ENCODE measurements at regions not wholly inside any gene's neighbourhood (a gene's known extent, or its start where the extent isn't known, plus 50 kb on each side); places are given as distances from the start of the nearest gene placed in this dataset.
A peak's percentile ranks its signal among the peaks of the same experiment; 100 is the strongest.

GRCh38 chr6:23021487-23021886, 452.1 kb downstream of the HDGFL1 start:
- DNase-seq (ENCODE audit: low read depth): no peak

- DNase-seq (ENCODE audit: low read depth): no peak
These were observed 457.9 kb downstream of the HDGFL1 start for GRCh38 chr6:23027281-23027680.

DNA sequence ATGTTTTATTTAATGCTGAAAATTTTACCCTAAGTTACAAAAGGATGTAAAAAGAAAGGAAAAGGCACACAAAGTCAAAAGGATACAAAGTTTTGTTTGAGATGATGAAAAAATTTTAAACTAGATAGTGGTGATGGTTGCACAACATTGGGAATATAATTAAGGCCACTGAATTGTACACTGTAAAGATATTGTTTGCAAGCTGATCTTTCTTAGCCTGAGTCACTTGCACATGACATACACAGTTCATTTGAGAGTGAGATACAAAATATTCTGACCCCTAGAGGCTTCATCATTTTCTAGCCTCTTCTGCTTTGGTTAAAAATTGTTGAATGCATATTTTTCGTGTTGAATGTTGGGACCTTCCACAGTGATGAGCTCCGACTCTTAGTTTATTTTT, 462.6 kb downstream of the HDGFL1 start:
- DNase-seq (ENCODE audit: low read depth): no peak

GRCh38 chr6:23034926-23035325, 465.6 kb downstream of the HDGFL1 start:
- DNase-seq (ENCODE audit: low read depth): no peak

DNA sequence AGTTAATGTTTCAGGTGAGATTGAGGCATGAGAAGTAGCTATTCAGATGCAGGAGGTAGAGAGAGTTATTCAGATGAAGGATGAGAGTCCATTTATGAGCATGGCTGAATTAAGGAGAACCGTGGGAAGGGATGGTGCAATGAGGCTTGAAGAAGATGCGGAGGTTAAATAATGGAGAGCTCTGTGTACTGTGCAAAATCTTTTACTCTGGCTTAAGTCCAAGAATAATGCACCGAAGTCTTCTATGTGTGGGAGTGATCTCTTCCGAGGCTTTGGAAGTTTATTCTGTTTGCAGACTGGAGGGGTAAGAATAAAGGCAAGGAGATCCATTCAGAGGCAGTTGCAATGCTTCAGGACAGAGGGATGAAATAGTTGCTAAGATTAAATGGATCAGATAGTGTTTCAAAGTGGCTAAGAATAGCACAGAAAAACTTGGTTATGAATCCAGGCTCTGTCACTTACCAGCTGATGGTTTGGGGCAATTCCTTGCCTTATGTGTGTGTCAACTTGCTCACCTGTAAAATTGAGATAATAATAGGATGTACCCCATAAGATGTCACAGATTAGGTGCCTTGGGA, 467.1 kb downstream of the HDGFL1 start:
- DNase-seq (ENCODE audit: low read depth): no peak

DNA sequence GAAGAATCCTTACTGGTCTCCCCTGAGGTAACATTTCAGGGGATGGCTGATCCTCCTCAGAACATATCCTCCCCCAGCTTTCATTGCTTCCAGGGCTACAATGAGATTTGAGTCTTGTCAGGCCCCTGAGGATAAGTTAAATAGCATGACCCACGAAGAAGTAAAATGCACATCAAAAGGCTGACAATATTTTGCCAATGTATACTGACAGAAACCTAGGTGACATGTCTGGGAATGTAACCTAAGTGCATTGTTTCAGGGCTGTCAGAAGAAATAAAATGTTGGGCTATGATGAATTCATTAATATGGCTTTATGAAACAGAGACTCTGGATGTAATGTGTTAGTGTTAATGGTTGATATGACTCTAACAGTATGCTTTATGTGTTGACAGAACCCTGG, 471.5 kb downstream of the HDGFL1 start:
- DNase-seq (ENCODE audit: low read depth): no peak

DNA sequence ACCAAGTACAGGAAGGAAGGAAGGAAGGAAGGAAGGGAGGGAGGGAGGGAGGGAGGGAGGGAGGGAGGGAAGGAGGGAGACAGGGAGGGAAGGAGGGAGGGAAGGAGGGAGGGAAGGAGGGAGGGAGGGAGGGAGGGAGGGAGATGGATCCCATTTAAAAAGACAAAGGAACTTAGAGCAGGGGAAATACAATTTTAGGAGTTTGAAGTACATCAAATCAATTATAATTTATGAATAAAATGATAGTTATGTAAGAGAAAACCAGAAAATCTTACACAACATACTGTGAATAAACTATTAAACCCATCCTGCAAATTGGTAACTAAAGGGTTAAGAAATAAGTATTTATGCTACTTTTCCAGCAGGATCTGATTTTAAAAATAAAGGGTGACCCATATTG, 475.9 kb downstream of the HDGFL1 start:
- no peak for DNase-seq (ENCODE audit: low read depth)

- no peak for DNase-seq (ENCODE audit: low read depth)
These were observed 486.2 kb downstream of the HDGFL1 start for GRCh38 chr6:23055523-23055922.

GRCh38 chr6:23073821-23074220, 504.5 kb downstream of the HDGFL1 start:
- DNase-seq (ENCODE audit: low read depth): no peak

DNA sequence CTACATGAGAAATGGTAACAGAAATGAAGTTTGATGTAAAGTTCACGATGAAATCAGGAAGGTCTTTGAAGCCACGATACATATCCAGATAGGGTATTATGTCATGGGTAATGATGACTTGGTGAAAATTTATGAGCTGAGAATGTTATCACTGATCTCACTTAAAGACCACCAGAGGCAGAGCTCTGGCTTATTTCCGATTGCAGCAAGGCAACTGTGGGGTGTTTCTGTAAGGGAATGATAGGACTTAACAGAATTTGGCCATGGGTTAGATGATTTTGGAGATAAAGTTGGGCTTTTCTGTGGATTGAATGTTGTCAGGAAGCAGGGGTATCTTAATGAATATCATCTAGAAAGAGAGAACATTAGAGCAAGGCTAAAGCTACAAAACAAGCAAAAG, 508.4 kb downstream of the HDGFL1 start:
- DNase-seq (ENCODE audit: low read depth): no peak

GRCh38 chr6:23081701-23082100, 512.3 kb downstream of the HDGFL1 start:
- no peak for DNase-seq (ENCODE audit: low read depth)

DNA sequence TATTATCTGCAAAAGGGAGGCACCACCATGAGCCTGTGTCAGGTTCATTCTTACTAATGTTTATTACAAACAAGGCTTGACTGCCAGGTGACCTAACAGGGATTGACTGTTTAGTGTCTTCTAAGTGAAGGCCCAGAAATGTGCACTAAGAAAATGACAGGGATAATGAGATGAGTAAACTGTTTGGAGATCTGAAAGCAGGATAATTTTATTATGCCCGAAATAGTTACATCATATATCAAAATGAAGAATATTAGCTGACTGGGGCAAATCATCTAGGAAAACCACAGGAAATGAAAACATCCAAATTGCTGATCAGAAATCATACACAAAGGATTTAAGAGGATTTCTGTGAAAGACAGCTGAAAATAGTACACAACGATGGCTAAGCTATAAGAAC, 516.7 kb downstream of the HDGFL1 start:
- no peak for DNase-seq (ENCODE audit: low read depth)

- DNase-seq (ENCODE audit: low read depth): no peak
These were observed 518.1 kb downstream of the HDGFL1 start for GRCh38 chr6:23087471-23087870.

- no peak for DNase-seq (ENCODE audit: low read depth)
These were observed 519.4 kb downstream of the HDGFL1 start for GRCh38 chr6:23088761-23089160.

GRCh38 chr6:23089981-23090380, 520.6 kb downstream of the HDGFL1 start:
- no peak for DNase-seq (ENCODE audit: low read depth)

DNA sequence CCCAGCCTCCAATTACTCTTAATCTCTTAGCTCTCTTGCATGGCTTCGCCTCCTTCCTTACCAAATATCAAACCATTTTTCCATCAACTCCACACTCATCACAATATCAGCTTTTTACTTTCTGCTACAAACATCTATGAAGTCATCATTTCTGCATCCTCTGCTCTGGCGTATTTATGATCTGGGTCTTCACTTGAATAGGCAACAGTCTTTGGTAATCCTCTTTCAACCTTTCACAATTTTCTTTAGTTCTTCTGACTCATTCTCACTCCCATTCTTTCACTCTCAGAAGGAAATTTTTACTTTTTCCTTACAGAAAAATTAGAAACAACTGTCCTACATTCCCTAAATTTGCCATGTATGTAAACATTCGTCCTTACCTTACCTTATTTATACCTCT, 522.4 kb downstream of the HDGFL1 start:
- DNase-seq (ENCODE audit: low read depth): peak; percentile 17

DNA sequence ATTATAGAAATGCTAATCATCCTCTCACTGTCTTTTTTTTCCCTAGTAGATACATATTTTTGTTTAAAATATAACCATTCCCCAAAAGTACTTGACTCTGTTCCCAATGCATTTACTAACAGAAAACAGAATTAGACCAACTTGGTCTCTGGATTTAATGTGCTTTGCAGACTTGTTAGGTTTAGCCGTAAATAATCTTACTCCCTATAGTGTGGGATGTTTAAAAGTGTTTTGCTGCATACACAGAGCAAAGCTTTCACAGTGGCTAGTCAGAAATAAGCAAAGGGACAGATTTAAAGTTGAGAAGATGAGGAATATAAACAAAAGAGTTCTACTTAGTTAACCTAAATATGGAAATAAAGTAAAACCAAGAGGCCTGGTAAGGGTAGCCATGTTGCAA, 527.5 kb downstream of the HDGFL1 start:
- DNase-seq (ENCODE audit: low read depth): no peak

DNA sequence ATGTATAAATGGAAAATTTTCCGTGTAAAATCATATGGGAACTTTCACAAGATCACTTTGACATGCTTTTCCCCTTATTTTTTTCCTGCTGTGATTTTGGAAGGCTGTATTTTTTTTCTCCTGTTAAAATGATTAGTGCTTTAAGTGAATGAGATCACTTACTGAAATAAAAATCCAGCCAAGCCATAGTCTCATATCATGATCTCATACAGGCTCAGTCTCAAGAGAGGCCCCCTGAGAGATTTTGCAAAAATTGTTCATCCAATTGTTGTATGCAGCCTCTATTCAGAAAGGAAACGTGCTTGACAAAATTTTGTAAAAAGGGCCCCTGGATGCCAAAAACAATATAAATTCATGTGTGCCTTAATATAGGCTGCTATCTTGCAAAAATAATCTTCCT, 528.2 kb downstream of the HDGFL1 start:
- DNase-seq (ENCODE audit: low read depth): no peak

- peak; percentile 60 for DNase-seq (ENCODE audit: low read depth)
These were observed 537.6 kb downstream of the HDGFL1 start for GRCh38 chr6:23106951-23107350.

DNA sequence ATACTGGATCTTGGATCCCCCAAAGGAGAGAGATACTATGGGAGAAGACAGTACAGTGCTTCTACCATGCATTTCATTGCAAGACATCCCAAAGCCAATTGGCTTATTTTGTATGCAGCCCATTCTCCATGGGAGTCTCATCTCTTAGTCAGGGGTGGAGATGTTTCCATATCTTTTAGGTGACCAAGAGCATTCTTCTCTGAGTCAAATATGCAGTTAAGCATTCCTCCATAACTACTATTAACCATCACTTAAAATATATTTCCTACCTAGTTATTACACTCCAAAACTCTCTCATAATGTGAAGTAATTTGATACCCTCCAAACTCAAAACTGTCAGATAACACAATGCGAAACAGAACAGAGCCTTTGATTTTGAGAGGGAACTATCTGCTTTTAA, 542.6 kb downstream of the HDGFL1 start:
- peak; percentile 26 for DNase-seq (ENCODE audit: low read depth)

GRCh38 chr6:23114812-23115504, 545.6 kb downstream of the HDGFL1 start:
- DNase-seq (ENCODE audit: low read depth): no peak

DNA sequence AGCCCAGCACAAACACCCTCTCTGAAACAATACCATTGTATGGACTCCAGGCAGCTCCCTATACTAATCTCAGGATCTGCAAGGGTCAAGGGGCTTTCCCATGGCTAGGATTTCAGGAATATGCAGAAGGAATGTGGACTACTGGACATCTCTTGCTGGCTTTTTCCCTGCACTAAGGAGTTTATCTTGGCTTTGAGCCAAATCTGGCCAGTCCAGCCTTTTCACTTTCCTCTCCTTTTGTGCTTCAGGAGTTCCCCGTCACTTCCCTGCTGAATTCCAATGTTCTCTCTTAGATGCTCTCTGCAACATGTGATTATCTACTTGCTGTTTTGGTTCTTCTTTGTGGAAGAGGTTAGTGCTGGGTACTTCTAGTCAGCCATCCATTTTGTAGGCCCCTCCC, 568.2 kb downstream of the HDGFL1 start:
- no peak for DNase-seq (ENCODE audit: low read depth)

- no peak for DNase-seq (ENCODE audit: low read depth)
These were observed 571.5 kb downstream of the HDGFL1 start for GRCh38 chr6:23140871-23141270.

- DNase-seq (ENCODE audit: low read depth): peak; percentile 40
These were observed 576.4 kb downstream of the HDGFL1 start for GRCh38 chr6:23145781-23146180.
